ENCODE measurements at regions not wholly inside any gene's neighbourhood (a gene's known extent, or its start where the extent isn't known, plus 50 kb on each side); places are given as distances from the start of the nearest gene placed in this dataset.
"Not testable (repeated sequence)": the region's sequence is repeated elsewhere in the genome, so short reads cannot be mapped to it uniquely, and the experiment has no call there.

GRCh38 chrX:150094375-150094774, 156.1 kb upstream of the EOLA2 start:
- Histone ChIP-seq H3K4me3 (ENCODE audit: low read depth, low read length) (no peak overlapping the region), H3K36me3 (replicated peaks) (no peaks in the 10 kb centered on the region), H3K27me3 (replicated peaks) (no peaks in the 10 kb centered on the region), H3K27ac (no peak overlapping the region)
- DNase-seq, result no peak
- no peak for TF ChIP-seq CTCF (IDR thresholded peaks at IDR 0.05; ENCODE audit: low read depth, low read length, missing control alignments)
- in situ Hi-C loops (cut with HindIII; ENCODE audit: low pct_ligation_motif_present, low sequenced_read_pairs), result no loop called here

GRCh38 chrX:150094996-150095395, 156.7 kb upstream of the EOLA2 start:
- no peak for TF ChIP-seq CTCF (IDR thresholded peaks at IDR 0.05; ENCODE audit: low read depth, low read length, missing control alignments)
- no peaks in the 10 kb centered on the region for H3K27me3 ChIP-seq (replicated peaks)

GRCh38 chrX:150099316-150099715, 161.0 kb upstream of the EOLA2 start:
- TF ChIP-seq CTCF (IDR thresholded peaks at IDR 0.05; ENCODE audit: low read depth, low read length, missing control alignments), result no peak
- no peak overlapping the region for H3K27ac ChIP-seq
- H3K27me3 ChIP-seq (replicated peaks), result no peaks in the 10 kb centered on the region
- DNase-seq, result no peak
- in situ Hi-C loops (cut with HindIII; ENCODE audit: low pct_ligation_motif_present, low sequenced_read_pairs), result no loop called here
- H3K4me3 ChIP-seq (ENCODE audit: low read depth, low read length), result no peak overlapping the region
- H3K36me3 ChIP-seq (replicated peaks), result no peaks in the 10 kb centered on the region

More at GRCh38 chrX:150094996-150095395, 156.7 kb upstream of the EOLA2 start:
- no peak for DNase-seq
- Histone ChIP-seq H3K4me3 (ENCODE audit: low read depth, low read length) (no peak overlapping the region), H3K36me3 (replicated peaks) (no peaks in the 10 kb centered on the region), H3K27ac (no peak overlapping the region)
- in situ Hi-C loops (cut with HindIII; ENCODE audit: low pct_ligation_motif_present, low sequenced_read_pairs), result no loop called here

- Histone ChIP-seq H3K4me3 (ENCODE audit: low read depth, low read length) (no peak overlapping the region), H3K36me3 (replicated peaks) (no peaks in the 10 kb centered on the region), H3K27ac (no peak overlapping the region), H3K27me3 (replicated peaks) (no peaks in the 10 kb centered on the region)
- in situ Hi-C loops (cut with HindIII; ENCODE audit: low pct_ligation_motif_present, low sequenced_read_pairs), result no loop called here
- no peak for TF ChIP-seq CTCF (IDR thresholded peaks at IDR 0.05; ENCODE audit: low read depth, low read length, missing control alignments)
- peak; percentile 11 for DNase-seq
These were observed 162.0 kb upstream of the EOLA2 start for GRCh38 chrX:150100261-150100660.

- no peaks in the 10 kb centered on the region for H3K27me3 ChIP-seq (replicated peaks)
- no peaks in the 10 kb centered on the region for H3K36me3 ChIP-seq (replicated peaks)
- no peak for TF ChIP-seq CTCF (IDR thresholded peaks at IDR 0.05; ENCODE audit: low read depth, low read length, missing control alignments)
- in situ Hi-C loops (cut with HindIII; ENCODE audit: low pct_ligation_motif_present, low sequenced_read_pairs), result no loop called here
- H3K4me3 ChIP-seq (ENCODE audit: low read depth, low read length), result no peak overlapping the region
- no peak overlapping the region for H3K27ac ChIP-seq
- no peak for DNase-seq
These were observed 180.2 kb upstream of the EOLA2 start for GRCh38 chrX:150118476-150118875.

GRCh38 chrX:150119323-150119722, 181.0 kb upstream of the EOLA2 start:
- Histone ChIP-seq H3K36me3 (replicated peaks) (no peaks in the 10 kb centered on the region), H3K27me3 (replicated peaks) (no peaks in the 10 kb centered on the region), H3K4me3 (ENCODE audit: low read depth, low read length) (no peak overlapping the region), H3K27ac (no peak overlapping the region)
- DNase-seq, result no peak
- in situ Hi-C loops (cut with HindIII; ENCODE audit: low pct_ligation_motif_present, low sequenced_read_pairs), result no loop called here
- TF ChIP-seq CTCF (IDR thresholded peaks at IDR 0.05; ENCODE audit: low read depth, low read length, missing control alignments), result no peak

- H3K27me3 ChIP-seq (replicated peaks); in situ Hi-C loops (cut with HindIII; ENCODE audit: low pct_ligation_motif_present, low sequenced_read_pairs); DNase-seq; H3K27ac ChIP-seq; H3K4me3 ChIP-seq (ENCODE audit: low read depth, low read length); H3K36me3 ChIP-seq (replicated peaks): not testable (repeated sequence)
These were observed 186.8 kb upstream of the EOLA2 start for GRCh38 chrX:150125045-150125444.

Data from brain microvascular endothelial cell (primary cell).